GM21723 (cell line): ENCODE measurements at regions not wholly inside any gene's neighbourhood (a gene's known extent, or its start where the extent isn't known, plus 50 kb on each side); places are given as distances from the start of the nearest gene placed in this dataset.
A peak's percentile ranks its signal among the peaks of the same experiment; 100 is the strongest.

Experiments
- ATAC-seq: cut with Tn5 transposase; IDR thresholded peaks from one replicate; pipeline ENCODE4 v1.9.1; 2021; ENCODE audit warnings: mild to moderate bottlenecking, moderate library complexity; ENCODE audit not compliant: unreplicated experiment

- ATAC-seq: no peak
Measured at GRCh38 chr4:4775493-4776004, 83.9 kb upstream of the MSX1 start.

DNA sequence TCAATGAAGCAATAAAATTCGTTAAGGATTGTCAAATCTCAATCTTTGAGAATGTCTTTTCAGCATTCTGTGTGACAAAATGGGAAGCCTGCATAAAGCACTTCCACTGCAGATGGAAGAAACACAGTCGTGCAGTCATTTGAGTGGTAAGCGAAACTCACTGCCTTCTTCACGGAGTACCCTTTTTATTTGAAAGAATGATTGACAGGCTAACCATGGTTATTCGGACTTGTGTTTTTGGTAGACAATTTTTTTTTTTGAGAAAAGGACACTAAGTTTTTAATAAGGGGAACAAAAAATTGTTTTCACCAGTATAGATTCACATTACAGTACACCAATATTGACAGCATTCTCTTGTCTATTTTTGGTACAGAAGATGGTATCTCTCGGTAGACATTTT lies 86.9 kb upstream of the MSX1 start:
- no peak for ATAC-seq

GRCh38 chr4:4771160-4771559 lies 88.3 kb upstream of the MSX1 start:
- ATAC-seq: no peak

GRCh38 chr4:4770610-4771009 lies 88.9 kb upstream of the MSX1 start:
- ATAC-seq: no peak

DNA sequence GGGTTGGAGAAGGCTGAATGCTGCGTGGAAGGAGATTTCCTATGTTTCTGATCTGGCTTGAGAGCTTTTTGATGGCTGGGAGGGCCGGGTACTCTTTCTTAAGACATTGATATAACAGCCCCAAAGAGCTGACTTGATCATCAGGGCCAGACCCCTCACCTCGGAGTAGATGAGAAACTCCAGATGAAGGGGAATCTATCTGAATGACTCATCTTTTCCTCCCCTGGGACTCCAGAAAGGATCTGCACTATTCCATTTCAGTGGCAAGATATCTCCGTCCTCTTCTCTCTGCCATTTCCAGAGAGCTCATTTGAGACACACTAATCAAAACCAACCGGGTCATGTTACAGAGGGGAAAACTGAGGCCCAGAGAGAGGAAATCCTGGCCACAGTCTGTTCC lies 92.9 kb upstream of the MSX1 start:
- ATAC-seq: no peak

GRCh38 chr4:4765811-4766210 lies 93.7 kb upstream of the MSX1 start:
- no peak for ATAC-seq

- no peak for ATAC-seq
Measured at GRCh38 chr4:4764558-4764905, 94.9 kb upstream of the MSX1 start.

GRCh38 chr4:4763822-4764557 lies 95.5 kb upstream of the MSX1 start:
- no peak for ATAC-seq

DNA sequence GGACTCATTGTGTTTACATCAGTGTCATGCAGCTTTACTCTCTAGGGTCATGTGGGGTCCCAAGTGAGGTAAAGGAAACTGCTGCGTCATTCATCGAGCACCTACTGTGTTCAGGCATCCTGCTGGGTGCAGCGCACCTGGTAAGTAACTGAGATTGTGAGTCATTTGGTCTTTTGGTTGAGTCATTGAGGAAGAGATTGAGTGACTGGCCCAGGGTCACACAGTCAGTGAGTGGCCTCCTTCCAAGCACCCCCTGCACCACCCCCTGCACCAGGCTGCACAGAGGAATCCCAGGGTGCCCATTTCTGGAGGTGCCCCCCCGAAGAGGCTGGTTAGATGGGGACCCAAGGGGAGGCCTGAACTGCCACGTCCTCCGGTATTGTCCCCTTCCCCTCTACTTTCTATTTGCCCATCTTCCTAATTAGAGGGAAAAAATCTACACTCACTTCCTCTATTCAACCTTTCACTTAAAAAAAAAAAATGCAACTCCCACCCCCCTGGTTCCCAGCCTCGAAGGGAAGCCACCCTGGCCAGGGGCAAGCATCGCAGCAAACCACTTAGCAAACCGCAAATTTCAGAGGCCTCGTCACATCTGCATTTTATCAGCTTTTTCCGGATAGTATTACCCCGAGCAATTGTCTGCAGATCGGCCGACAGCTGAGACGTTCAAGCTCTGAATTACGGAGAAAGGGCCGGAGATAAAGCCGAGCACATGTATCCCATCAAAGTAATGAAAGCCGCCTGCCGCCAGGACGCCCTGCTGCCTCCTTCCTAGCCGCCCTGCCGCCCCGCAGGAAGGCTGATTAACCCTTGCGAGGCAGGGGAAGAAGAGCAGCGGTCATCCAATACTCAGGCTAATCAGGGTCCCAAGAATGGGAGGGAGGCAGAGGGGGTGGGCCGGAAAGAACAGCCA lies 96.3 kb upstream of the MSX1 start:
- peak; percentile 85 for ATAC-seq

- ATAC-seq: no peak
Measured at GRCh38 chr4:4762300-4762699, 97.2 kb upstream of the MSX1 start.

DNA sequence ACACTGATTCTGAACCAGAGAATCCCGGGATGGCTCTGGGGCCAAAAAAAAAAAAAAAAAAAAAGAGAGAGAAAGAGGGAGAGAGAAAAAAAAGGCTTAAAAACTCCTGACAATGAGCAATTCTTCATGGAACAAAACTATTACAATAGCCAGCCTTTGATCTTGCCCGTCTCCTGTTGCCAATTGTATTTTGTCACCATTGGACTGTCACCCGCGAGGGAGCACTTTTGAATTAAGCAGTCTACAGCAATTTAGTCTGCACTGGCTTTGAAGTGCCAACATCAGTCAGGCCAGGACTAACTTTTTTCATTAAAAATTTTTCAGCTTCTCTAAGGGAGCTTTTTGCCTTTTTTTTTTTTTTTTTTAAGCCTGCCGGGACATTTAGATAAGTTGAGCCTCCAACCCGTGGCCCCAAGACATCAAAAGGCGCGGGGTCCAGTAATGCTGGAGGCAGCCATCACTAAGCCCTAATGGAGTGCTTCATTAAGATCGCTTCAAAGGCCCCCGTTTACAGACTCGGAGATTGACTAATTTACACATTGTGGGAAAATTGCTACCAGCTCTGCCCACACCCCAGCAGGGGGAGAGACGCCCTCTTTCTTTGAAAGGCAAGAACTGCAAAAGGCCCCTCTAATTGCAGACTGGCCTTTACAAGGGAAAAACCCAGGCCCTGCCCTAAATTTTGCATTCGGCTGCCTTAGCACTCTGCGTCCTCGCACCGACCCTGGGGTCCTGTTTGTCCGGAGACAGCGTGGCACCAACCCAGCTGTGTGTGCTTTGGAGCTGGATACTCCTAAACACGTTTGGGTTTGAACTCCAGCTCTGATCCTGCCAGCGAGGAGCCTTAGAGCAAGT lies 98.1 kb upstream of the MSX1 start:
- ATAC-seq: no peak

- ATAC-seq: no peak
Measured at GRCh38 chr4:4759883-4760282, 99.6 kb upstream of the MSX1 start.

GRCh38 chr4:4759232-4759631 lies 100.2 kb upstream of the MSX1 start:
- no peak for ATAC-seq

DNA sequence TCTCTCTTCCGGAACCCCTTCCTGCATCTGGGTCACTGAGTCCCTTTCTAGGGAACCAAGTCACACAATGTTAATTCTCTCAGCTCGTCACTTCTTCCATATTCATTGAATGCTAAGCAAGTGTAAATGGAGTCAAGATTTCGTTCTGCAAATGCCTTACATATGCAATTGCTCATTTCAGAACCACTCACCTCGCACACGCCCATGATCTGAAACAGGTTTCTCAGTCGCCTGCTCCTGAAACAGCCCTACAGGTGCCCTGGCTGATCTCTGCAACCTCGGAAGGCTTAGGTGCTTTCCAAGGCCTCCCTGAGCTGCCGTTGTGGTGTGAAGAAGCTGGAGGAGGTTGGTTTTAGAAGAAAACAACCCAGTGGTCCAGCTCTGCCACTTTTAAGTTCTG lies 100.8 kb upstream of the MSX1 start:
- ATAC-seq: peak; percentile 36

GRCh38 chr4:4755306-4755705 lies 104.2 kb upstream of the MSX1 start:
- no peak for ATAC-seq

DNA sequence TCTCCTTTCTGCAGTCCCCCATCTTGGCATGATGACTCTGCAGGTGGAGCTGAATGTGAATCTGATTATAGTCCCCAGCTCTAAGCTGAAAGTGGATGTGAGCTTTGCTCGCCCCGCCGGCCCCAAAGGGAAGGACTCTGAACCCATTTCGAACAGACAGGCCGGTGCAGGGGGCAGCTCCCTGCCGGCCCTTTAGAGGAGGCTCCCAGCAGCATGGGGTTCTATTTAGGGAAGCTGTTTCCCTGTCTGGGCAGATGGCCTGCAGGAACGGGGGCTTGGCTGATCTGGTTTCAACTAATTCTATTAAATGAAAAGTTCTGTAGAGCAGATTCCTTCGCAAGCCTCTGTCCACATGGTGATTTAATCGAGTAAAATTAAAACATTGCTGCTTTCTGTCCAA lies 104.8 kb upstream of the MSX1 start:
- ATAC-seq: no peak

DNA sequence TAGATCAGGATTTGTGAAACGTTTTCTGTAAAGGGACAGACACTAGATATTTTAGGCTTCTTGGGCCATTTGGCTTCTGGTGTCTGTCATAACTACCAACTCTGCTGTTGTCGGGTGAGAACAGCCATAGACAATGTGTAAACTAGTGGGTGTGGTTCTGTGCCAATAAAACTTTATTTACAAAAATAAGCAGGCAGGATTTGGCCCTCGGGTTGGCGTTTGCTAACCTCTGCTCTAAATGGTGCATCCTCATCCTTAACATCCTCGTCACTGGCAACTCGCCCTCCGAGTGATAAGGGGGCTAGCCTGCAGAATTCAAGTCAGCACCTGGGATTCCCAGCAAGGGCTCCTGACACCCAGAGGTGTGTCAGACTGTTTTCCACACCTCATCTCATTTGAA lies 105.8 kb upstream of the MSX1 start:
- no peak for ATAC-seq

- ATAC-seq: no peak
Measured at GRCh38 chr4:4752576-4753401, 106.7 kb upstream of the MSX1 start.

DNA sequence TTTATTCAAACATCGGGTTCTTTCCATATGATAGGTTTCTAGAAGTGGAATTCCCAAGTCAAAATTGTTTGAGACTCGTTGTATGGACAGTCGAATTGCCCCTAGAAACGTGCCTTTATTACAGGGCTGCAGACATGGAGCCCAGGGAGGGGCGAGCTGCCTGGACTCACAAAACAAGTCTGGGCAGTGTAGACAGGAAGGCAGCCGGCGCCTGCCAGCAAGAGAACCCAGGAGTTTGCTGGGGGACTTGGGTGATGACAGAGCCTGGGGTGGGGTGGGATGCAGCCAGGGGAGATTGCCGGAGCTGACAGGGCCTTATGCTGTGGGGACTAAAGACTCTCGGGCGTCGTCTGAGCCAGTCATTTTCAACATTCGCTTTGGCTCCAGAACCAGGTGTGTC lies 107.4 kb upstream of the MSX1 start:
- no peak for ATAC-seq

DNA sequence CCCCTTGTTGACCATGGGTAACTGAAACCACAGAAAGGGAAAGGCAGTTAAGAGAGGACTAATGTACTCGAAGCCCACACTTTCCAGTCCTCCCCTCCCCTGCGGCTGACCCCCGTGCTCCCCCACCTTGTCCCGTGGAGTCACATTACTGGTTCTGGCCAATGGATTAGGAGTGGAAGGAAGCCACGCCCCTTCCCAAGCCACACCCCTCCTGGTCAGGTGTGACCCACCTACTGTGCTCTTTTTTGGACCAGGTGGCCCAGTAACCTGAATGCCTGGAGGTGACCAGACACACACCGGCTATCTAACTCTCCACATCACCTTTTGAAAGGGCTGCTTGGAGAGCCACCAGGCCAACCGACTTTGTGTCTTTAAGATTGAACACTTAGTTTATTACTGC lies 109.3 kb upstream of the MSX1 start:
- no peak for ATAC-seq
